ENCODE measurements at regions not wholly inside any gene's neighbourhood (a gene's known extent, or its start where the extent isn't known, plus 50 kb on each side); places are given as distances from the start of the nearest gene placed in this dataset.

DNA sequence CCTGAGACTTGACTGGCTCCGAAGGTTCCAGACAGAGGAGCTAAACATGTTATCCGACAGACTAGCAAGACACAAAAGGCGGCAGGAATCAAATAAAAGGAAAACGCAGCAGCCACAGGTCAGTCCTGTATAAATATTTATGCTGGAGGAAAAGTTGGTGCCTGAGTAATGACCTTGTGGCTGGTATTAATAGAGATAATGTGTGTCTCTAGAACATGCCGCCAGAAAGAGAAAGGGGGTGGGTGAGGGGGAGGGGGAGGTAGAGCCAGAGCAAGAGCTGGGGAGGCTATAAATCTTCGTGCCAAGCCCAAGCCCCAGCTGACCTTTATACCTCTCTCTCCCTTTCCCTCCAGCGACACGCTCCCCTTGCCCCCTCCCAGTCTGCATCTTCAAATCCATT lies 590.4 kb downstream of the MED13L start:
- H3K4me1 ChIP-seq (replicated peaks in 1 of 2; ENCODE audit: control insufficient read depth in 2 of 2, insufficient read depth in 2 of 2, low read length in 2 of 2) = no peaks in the 10 kb centered on the region
- intact Hi-C loops (cut with micrococcal nuclease) = no loop called here
- in situ Hi-C loops (cut with MboI) = no loop called here
- BruUV-seq (replicated peaks) = no TSS peak
- H3K9me1 ChIP-seq (ENCODE audit: control insufficient read depth, insufficient read depth, low read length) = no peaks in the 10 kb centered on the region
- H3K27ac ChIP-seq (ENCODE audit: extremely low read depth, low read depth, low read length) = no peak overlapping the region
- no peaks in the 10 kb centered on the region for H4K20me1 ChIP-seq (replicated peaks; ENCODE audit: control insufficient read depth, insufficient read depth, low read length)
- TF ChIP-seq ZC3H4 (CRISPR knock-in tag; IDR thresholded peaks at IDR 0.05; ENCODE audit: borderline replicate concordance) (no peak), SMARCA4 (IDR thresholded peaks at IDR 0.05) (no peak), ZNF507 (tag; conservative IDR thresholded peaks at IDR 0.05) (no peak), PURB (CRISPR knock-in tag; IDR thresholded peaks at IDR 0.05; ENCODE audit: low read depth) (no peak), TCFL5 (CRISPR knock-in tag; conservative IDR thresholded peaks at IDR 0.05) (no peak), NELFE (IDR thresholded peaks at IDR 0.05; ENCODE audit: insufficient read depth, insufficient read length) (no peak), ZNF639 (CRISPR knock-in tag; conservative IDR thresholded peaks at IDR 0.05 in 1 of 2, IDR thresholded peaks at IDR 0.05 in 1 of 2) (no peak), PPARD (CRISPR knock-in tag; IDR thresholded peaks at IDR 0.05) (no peak)
- TF ChIP-seq, protein P1, sequence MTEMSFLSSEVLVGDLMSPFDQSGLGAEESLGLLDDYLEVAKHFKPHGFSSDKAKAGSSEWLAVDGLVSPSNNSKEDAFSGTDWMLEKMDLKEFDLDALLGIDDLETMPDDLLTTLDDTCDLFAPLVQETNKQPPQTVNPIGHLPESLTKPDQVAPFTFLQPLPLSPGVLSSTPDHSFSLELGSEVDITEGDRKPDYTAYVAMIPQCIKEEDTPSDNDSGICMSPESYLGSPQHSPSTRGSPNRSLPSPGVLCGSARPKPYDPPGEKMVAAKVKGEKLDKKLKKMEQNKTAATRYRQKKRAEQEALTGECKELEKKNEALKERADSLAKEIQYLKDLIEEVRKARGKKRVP (CRISPR knock-in tag; IDR thresholded peaks at IDR 0.05) = no peak
- 0% methylated on average over 7 of the region's 8 CpGs for WGBS (ENCODE audit: insufficient coverage, low coverage, missing lambda C conversion rate)
- H3K79me2 ChIP-seq (ENCODE audit: control insufficient read depth, insufficient read depth, low read length) = no peaks in the 10 kb centered on the region
- FAIRE-seq = no peak
- no peaks in the 10 kb centered on the region; a peak in 2 of 5 replicates for H3K27me3 ChIP-seq (ENCODE audit: control insufficient read depth in 2 of 2, insufficient read depth in 2 of 2, low read length in 2 of 2)
- no peak overlapping the region for H3K4me2 ChIP-seq (ENCODE audit: insufficient read depth, low read length)
- CTCF ChIA-PET (ENCODE audit: low intra/inter-chr PET ratio) = no interaction called here
- H2AFZ ChIP-seq (ENCODE audit: low read depth, low read length) = no peak overlapping the region
- H3K4me3 ChIP-seq = no peak overlapping the region
- ATAC-seq = no peak
- no peaks in the 10 kb centered on the region for H3K9me3 ChIP-seq (replicated peaks; ENCODE audit: control insufficient read depth, insufficient read depth, low read depth, low read length)
- POLR2A ChIA-PET = no interaction called here
- no peaks in the 10 kb centered on the region for H3K36me3 ChIP-seq (ENCODE audit: control insufficient read depth, insufficient read depth, low read length)
- H3K9ac ChIP-seq (ENCODE audit: insufficient read depth in 1 of 2, low read depth in 2 of 2, low read length in 2 of 2) = no peak overlapping the region
- no peak for DNase-seq (ENCODE audit: extremely low read depth in 1 of 4, low spot score in 3 of 4)

All from K562 (cell line).